ENCODE measurements at regions not wholly inside any gene's neighbourhood (a gene's known extent, or its start where the extent isn't known, plus 50 kb on each side); places are given as distances from the start of the nearest gene placed in this dataset.

GRCh38 chr4:96742332-96743014, 902.6 kb downstream of the PDHA2 start:
- TF ChIP-seq CTCF (IDR thresholded peaks at IDR 0.05 in 4 of 5, conservative IDR thresholded peaks at IDR 0.05 in 1 of 5) (no peak), POLR2A (IDR thresholded peaks at IDR 0.05) (no peak)
- H3K36me3 ChIP-seq: no peaks in the 10 kb centered on the region
- H3K4me1 ChIP-seq: no peaks in the 10 kb centered on the region
- in situ Hi-C loops (cut with MboI; ENCODE audit: low sequenced_read_pairs in 4 of 4): no loop called here
- H3K4me3 ChIP-seq: no peak overlapping the region
- no peaks in the 10 kb centered on the region for H3K27me3 ChIP-seq
- intact Hi-C loops (cut with DNase I; ENCODE audit: low total_unique reads): no loop called here
- H3K27ac ChIP-seq: no peak overlapping the region
- DNase-seq (no peak), ATAC-seq (no peak)
- no peaks in the 10 kb centered on the region for H3K9me3 ChIP-seq

- in situ Hi-C loops (cut with MboI; ENCODE audit: low sequenced_read_pairs in 4 of 4): no loop called here
- no peaks in the 10 kb centered on the region for H3K4me1 ChIP-seq
- no peaks in the 10 kb centered on the region for H3K27me3 ChIP-seq
- intact Hi-C loops (cut with DNase I; ENCODE audit: low total_unique reads): no loop called here
- TF ChIP-seq POLR2A (IDR thresholded peaks at IDR 0.05): no peak
- no peak for TF ChIP-seq CTCF (IDR thresholded peaks at IDR 0.05 in 4 of 5, conservative IDR thresholded peaks at IDR 0.05 in 1 of 5)
- H3K36me3 ChIP-seq: no peaks in the 10 kb centered on the region
- no peak overlapping the region for H3K27ac ChIP-seq
- ATAC-seq: no peak
- H3K4me3 ChIP-seq: no peak overlapping the region
- H3K9me3 ChIP-seq: no peaks in the 10 kb centered on the region
- DNase-seq: no peak
Observed at GRCh38 chr4:96744676-96745075, 904.8 kb downstream of the PDHA2 start.

- no peak for DNase-seq
Observed at GRCh38 chr4:96753216-96753615, 913.3 kb downstream of the PDHA2 start.

GRCh38 chr4:96755569-96756484, 915.9 kb downstream of the PDHA2 start:
- no peak for ATAC-seq
- DNase-seq: no peak
- Histone ChIP-seq H3K4me3 (no peak overlapping the region), H3K27me3 (no peaks in the 10 kb centered on the region), H3K27ac (no peak overlapping the region), H3K4me1 (no peaks in the 10 kb centered on the region), H3K9me3 (no peaks in the 10 kb centered on the region), H3K36me3 (no peaks in the 10 kb centered on the region)
- intact Hi-C loops (cut with DNase I; ENCODE audit: low total_unique reads): no loop called here
- in situ Hi-C loops (cut with MboI; ENCODE audit: low sequenced_read_pairs in 4 of 4): no loop called here
- TF ChIP-seq CTCF (IDR thresholded peaks at IDR 0.05 in 4 of 5, conservative IDR thresholded peaks at IDR 0.05 in 1 of 5) (no peak), POLR2A (IDR thresholded peaks at IDR 0.05) (no peak)

More at GRCh38 chr4:96753216-96753615, 913.3 kb downstream of the PDHA2 start:
- no peak overlapping the region for H3K27ac ChIP-seq
- H3K9me3 ChIP-seq: no peaks in the 10 kb centered on the region
- H3K27me3 ChIP-seq: no peaks in the 10 kb centered on the region
- no peak for ATAC-seq
- TF ChIP-seq POLR2A (IDR thresholded peaks at IDR 0.05) (no peak), CTCF (IDR thresholded peaks at IDR 0.05 in 4 of 5, conservative IDR thresholded peaks at IDR 0.05 in 1 of 5) (no peak)
- no peak overlapping the region for H3K4me3 ChIP-seq
- H3K4me1 ChIP-seq: no peaks in the 10 kb centered on the region
- H3K36me3 ChIP-seq: no peaks in the 10 kb centered on the region
- in situ Hi-C loops (cut with MboI; ENCODE audit: low sequenced_read_pairs in 4 of 4): no loop called here
- intact Hi-C loops (cut with DNase I; ENCODE audit: low total_unique reads): no loop called here
